ENCODE measurements at regions not wholly inside any gene's neighbourhood (a gene's known extent, or its start where the extent isn't known, plus 50 kb on each side); places are given as distances from the start of the nearest gene placed in this dataset.

- no peak for DNase-seq
Observed at GRCh38 chr9:108642871-108643270, 212.9 kb downstream of the ACTL7B start.

DNA sequence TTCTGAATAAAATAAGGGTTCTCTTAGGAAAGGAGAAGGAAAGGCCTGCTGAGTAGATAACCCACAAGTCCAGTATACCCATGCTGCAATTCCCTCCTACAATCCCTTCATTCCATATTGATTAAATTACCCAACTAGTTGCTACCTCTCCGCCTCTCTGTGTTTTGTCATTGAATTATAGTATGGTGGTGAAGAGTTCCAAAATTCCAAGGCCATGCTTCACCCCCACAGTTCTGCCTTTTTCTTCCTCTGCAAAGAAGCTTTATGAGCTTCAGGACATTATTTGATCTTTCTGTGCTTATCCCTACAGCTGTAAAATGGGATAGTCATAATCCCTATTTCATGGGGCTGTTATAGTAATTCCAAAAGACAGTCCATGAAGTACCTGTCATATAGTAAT, 215.6 kb downstream of the ACTL7B start:
- no peak for DNase-seq

DNA sequence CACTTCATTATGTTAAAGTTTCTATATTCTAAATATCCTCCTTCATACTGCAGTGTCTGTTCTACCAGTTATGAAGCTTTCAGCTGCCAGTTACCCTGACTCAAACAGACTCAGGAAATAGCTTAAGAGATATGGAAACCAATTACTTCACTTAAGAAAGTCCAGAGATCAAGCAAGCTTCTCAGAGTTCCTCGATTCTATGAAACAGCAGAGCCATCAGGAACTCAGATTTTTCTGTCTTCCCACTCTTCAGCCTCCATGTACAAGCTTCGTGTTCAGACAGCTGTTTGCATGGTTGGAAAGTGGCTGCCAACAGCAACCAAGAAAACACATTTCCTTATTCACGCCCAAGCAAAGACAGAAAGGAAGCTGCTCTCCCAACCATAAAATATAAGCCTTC, 216.1 kb downstream of the ACTL7B start:
- DNase-seq, result no peak

- DNase-seq, result no peak
Observed at GRCh38 chr9:108639091-108639490, 216.7 kb downstream of the ACTL7B start.

GRCh38 chr9:108637340-108637739, 218.4 kb downstream of the ACTL7B start:
- DNase-seq, result no peak

GRCh38 chr9:108636013-108636412, 219.8 kb downstream of the ACTL7B start:
- no peak for DNase-seq

- no peak for DNase-seq
Observed at GRCh38 chr9:108634672-108635462, 220.9 kb downstream of the ACTL7B start.

- DNase-seq, result no peak
Observed at GRCh38 chr9:108634204-108634603, 221.6 kb downstream of the ACTL7B start.

DNA sequence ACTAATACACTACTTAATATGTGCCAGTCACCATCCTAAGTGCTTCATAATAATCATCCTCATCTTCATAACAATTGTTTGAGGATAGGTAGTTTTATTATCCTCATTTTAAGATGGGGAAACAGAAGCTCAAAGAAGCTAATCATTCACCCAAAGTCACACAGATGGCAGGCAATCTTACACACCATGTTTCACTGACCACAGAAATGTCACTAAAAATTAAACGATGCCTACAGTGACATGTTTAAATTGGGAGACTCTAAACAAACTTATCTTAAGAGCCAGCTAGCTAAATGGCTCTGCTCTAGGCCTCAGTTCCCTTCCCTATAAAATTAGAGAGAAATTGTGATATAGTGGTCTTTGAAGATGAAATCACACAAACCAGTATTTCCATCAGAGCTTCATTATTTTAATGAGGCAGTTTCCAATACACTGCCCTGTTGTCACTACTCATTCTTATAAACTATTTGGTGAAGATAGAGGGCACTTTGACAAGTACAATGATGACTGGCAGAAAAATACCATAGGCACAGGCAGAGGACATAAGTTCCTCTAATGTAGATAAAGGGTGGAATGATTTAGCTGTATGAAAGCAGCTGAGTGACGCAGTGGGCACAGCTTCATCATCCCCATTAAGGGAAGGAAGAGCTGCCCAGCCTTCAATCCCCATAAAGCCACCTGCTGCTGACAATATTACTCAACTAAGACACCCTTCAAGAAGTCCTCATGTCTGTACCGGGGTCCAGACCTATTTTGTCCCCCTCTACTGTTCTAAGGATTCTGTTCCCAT, 224.1 kb downstream of the ACTL7B start:
- DNase-seq, result no peak

GRCh38 chr9:108628316-108628715, 227.5 kb downstream of the ACTL7B start:
- no peak for DNase-seq

DNA sequence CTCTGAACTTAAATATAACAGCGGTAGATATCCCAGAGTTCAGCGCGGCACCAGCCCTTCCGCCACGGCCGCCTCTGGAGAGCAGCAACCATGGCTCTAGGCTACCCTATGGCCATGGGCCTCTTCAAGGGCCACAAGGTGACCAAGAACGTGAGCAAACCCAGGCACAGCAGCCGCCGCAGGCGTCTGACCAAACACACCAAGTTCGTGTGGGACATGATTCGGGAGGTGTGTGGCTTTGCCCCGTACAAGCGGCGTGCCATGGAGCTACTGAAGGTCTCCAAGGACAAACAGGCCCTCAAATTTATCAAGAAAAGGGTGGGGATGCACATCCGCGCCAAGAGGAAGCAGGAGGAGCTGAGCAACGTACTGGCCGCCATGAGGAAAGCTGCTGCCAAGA, 229.0 kb downstream of the ACTL7B start:
- DNase-seq, result no peak

DNA sequence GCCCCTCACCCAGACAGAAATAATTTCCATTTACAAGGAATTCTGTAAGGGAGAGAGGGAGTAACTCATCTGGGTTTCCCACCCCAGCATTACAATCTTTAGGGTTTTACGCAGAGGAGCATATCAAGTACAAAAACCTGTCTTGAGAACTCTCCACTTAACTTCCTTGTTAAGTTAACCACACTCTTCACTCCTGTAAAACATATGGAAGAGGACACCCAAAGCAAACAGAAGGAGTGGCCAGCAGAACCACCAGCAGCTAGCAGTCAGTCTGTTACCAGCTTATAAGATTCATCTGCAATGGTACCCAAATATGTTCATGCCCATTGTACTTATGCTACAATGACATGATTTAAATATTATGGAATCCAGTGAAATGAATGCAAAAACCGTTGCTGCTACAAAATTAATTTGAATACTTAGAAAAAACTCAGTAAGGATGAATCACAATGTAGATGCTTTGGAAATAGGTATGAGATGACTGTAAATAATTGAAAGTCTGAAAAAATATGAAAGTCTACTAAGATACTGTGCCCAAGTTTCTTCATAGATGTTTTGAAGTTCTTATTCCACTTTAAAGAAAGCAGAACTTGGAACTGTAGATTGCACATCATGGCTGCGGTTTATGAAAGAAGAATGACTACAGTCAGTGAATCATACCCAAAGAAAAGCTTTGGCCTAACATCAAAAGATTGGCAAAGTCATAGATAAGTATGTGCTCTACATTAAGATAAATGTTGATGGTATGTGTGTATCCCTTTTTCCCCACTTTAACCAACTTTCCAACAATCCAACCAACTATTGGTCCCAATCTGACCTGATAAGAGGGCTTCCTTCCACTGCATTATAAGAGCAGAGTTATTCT, 233.6 kb downstream of the ACTL7B start:
- no peak for DNase-seq

DNA sequence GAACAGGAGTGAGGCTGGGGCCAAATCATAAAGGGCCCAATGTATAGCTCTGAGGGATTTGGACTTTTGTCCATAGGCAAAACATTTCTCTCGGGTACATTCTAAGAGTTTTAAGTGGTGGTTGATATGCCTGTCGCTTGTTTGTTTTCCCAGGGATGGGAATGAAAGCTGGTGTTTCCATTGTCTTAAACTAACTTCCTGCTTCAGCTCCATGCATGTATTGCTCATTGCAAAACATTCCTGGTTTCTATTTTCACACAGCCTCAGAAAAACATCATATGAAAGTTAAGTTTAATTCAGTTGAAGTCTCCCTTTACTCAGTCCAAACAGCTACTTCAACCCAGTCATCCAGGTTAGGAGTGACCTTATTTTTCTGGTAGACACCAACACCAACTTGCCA, 235.0 kb downstream of the ACTL7B start:
- no peak for DNase-seq

DNA sequence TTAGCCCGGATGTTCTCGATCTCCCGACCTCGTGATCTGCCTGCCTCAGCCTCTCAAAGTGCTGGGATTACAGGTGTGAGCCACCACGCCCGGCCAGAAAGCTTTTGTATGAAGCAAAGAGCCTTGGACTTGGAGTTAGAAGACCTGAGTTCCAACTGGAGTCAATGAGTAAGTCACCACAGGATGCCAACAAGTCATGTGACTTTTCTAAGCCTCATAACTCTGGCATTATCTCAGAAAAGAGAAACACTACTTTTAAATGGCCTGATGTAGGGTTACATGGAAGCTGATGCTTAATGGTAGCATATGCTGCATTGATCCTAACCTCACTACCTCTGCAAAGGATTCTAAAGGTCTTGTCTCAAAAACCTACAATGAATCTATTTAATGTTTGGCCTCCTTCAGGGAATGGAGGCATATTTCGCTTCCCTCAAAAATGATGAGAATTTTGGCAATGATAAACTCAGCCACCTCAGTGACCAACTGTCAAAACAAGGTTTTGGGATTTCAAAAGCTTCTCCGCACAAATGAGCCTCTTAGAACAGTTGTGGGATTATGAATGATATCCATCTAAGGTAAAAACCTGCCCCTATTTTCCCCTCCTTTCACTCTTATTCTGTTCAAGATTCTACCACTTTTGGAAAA, 236.8 kb downstream of the ACTL7B start:
- no peak for DNase-seq

GRCh38 chr9:108617676-108618075, 238.1 kb downstream of the ACTL7B start:
- no peak for DNase-seq

DNA sequence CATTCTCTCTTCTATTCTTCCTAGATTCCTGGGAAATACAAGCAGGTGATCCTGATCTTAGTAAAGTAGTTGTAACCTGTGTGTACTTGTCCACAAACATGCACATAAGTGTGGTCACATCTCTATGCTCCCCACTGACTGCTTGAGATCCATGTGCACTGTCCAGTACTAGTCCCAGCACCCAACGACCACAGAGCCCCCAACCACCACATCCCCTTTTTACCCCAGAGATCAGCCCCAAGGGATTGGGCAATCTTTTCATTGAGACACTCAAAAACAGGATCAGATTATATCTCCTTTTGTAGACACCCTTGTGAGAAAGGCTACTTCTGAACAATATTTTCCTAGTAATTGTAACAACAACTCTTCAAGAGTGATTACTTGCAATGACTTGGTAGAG, 240.6 kb downstream of the ACTL7B start:
- DNase-seq, result no peak

DNA sequence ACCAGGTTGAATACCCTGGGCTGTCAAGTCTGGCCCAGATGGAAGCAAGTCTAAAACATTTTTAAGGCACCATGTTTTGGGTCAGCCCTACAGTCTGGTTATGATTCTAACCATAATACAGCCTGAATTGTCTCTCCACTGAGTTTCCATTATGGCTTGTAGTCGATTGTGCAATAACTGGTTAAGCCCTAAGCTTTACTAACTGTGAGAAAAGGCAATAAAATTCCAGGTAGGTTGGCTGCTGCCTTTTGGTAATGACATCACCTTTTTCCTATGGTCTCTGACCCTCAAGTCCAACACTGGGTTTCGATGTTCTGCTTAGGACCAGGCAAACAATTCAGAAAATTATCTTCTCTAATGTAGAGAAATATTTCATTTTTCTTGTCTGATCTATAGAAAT, 243.3 kb downstream of the ACTL7B start:
- DNase-seq, result no peak

- DNase-seq, result no peak
Observed at GRCh38 chr9:108609897-108610253, 245.9 kb downstream of the ACTL7B start.

GRCh38 chr9:108609227-108609896, 246.4 kb downstream of the ACTL7B start:
- DNase-seq, result no peak

DNA sequence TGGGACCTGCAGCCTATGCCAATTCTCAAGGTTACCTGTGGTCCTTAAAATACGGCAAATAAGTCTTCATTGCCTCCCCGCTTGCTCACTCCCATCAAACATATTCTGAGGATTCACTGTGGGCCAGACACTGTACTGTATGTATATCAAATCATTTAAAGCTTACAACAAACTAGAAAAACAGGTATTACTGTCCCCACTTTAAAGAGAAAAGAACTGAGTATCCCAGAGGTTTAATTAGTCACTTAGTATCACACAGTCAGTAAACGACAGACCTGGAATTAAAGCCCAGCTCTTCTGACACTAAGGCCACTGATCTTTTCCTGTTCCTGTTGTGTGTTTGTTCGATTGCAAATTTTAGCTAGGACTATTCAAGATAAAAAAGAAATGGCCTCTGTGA, 248.2 kb downstream of the ACTL7B start:
- no peak for DNase-seq

DNA sequence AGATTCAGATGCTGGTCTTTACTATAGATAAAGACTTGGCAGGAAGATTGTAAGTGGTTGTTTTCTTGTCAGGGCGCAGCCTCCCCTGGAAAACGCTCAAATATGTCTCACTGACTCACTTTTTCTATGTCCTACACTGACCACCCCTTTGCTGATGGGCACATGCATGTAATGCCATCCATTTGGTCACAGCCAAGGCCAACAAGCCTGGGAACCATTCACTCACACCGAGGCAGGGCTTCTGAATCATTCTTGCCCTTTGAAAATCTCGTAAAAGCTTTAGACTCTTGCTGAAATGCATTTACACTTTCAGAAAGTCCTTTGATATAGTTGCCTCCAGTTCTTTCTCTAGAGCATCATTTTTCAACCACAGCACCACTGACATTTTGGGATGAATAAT, 249.4 kb downstream of the ACTL7B start:
- no peak for DNase-seq

DNA sequence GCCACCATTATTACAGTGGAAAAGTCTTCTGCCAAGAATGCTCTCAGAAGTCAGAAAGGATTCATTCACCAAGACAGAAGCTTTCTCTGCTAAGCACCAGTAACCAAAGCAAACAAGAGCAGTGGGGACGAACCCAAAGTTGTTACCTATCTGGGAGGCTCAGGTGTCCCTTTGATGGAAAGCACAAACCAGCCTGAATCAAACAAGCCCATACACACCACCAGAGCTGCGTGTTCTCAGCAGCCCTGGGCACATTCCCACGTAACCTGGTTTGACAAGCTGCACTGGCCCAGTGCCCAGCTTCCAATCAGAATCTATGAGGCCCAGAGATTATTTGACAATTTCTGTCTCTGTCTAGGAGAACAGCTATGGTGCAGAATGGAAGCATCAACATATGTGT, 252.6 kb downstream of the ACTL7B start:
- DNase-seq, result no peak

All from cerebellar nuclear complex (tissue), 1 donor.